GM21526 (cell line): ENCODE measurements at regions not wholly inside any gene's neighbourhood (a gene's known extent, or its start where the extent isn't known, plus 50 kb on each side); places are given as distances from the start of the nearest gene placed in this dataset.
"Not testable (repeated sequence)": the region's sequence is repeated elsewhere in the genome, so short reads cannot be mapped to it uniquely, and the experiment has no call there.

Source experiments
- ATAC-seq: cut with Tn5 transposase; IDR thresholded peaks from one replicate; pipeline ENCODE4 v1.9.1; 2021; ENCODE audit warnings: moderate library complexity; ENCODE audit not compliant: unreplicated experiment, low FRiP score

DNA sequence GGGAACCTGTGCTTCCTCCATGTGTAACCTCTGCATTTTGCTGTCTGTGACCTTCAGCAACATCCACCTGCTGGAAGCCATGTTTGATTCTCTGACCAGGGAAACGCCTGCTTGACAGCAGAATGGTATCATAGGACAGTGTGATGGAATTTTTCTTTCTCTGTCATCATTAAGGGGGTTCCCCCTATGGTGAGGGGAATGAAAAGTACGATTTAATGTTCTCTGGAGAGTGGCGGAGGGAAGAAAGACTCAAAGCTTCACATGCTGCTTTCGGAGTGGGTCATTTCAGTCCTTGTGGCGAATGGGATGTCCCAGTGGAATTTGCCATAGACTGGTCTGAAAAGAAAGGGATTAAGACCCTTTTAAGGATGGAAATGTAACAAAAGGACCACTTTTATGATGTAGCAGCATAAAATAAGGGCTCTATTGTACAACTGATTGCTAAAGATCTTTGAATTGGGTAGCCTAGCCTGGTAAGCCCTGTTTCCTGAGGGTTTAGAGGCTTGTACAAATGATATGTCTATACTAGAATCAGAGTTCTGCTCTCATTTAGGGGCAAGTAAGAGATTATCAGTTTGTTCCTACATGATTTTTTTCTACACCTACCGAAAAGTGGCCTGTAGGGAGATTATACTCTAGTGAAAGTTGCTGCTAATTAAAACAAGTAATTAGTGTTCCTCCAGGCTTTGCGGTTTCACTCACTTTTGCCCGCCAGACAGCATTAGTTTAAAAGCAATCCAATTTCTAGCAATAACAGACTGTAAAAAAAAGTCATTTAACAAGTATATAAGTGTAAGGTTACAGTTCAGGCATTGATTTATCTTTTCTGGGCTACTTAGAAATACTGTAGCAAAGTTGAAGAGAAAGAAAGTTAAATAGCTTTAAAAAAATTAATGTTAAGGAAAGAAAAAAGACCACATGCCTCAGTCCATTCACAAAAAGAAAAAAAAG is 904.5 kb downstream of the NR2F1-AS1 start:
- no peak for ATAC-seq

DNA sequence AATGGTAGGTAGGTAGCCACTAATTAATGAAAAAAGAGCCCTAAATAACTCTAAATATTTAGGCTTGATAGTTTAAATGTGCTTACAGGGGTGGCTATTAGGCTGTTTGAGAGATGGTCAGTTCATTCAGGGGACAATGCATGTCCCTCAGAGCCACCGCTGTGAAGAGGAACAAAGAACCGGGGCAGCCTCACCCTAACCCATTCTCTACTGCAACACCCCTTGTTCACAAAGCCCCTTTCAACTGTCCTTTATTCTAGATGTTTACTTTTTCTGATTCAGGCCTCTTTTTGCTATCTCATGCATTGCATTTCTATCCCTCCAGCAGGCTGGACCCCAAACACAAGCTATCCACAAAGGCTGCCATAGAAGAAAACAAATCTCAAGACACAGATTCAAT is 906.7 kb downstream of the NR2F1-AS1 start:
- no peak for ATAC-seq

DNA sequence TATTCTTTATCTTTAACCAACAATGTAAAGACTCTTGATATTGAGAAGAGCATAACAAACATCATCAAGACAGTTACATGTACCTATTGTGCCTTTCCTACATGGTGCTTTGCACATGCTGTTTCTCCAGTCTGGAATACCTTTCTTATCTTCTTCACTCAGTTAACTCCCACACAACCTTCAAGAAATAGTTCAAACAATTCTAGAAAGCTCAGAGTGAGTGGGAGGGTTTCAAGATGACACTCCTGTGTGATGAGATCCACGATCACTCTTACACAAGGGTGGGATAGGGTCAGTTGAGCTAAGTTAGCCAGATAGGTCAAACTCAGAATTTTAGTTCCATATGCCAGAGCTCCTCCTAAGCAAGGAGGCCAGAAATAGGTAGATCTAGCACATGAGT is 915.5 kb downstream of the NR2F1-AS1 start:
- no peak for ATAC-seq

DNA sequence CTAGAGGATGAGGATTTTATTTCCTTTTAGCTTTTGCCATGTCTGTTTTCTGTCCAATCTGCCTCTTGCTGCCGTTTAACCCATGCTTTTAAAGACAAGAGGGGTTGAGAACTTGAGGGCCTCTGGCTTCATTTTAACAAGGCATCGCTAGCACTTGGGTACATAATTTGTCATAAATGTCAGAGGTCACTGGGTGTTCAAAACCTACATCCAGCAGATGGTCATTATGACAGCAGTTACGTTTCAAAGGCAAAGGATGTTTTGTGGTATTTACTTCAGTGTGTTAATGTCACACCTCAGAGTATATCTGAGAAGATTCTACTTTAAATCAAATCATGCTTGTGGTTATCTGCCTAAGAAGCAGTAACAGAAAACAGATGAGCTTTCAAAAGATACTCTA is 918.3 kb downstream of the NR2F1-AS1 start:
- ATAC-seq = no peak

DNA sequence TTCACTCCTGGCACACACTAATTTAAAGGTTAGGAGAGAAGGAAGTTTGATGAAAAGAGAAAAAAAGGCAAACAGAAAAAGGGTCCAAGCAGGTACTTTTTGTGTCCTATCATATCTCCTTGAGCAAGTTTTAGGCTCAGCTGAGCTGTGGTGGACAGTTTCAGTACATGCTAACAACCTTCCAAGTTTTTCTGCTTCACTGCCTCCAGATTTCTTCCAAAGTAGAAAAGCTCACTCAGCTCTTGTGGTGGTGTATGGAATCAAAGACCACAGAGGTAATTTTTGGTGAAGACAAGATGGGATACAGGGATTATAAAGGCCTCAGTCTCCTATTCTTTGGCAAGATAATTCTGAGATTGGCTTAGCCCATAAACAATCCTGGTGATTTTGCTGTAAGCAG is 921.8 kb downstream of the NR2F1-AS1 start:
- no peak for ATAC-seq

DNA sequence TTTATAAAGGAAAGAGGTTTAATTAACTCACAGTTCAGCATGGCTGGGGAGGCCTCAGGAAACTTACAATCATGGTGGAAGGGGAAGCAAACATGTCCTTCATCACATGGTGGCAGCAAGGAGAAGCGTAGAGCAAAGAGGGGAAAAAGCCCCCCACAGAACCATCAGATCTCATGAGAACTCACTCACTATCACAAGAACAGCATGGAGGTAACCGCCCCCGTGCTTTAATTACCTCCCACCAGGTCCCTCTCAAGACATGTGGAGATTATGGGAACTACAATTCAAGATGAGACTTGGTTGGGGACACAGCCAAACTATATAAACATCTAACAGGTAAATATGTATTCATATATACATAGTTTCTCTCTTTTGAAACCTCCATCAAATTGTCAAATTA is 926.4 kb downstream of the NR2F1-AS1 start:
- not testable (repeated sequence) for ATAC-seq

DNA sequence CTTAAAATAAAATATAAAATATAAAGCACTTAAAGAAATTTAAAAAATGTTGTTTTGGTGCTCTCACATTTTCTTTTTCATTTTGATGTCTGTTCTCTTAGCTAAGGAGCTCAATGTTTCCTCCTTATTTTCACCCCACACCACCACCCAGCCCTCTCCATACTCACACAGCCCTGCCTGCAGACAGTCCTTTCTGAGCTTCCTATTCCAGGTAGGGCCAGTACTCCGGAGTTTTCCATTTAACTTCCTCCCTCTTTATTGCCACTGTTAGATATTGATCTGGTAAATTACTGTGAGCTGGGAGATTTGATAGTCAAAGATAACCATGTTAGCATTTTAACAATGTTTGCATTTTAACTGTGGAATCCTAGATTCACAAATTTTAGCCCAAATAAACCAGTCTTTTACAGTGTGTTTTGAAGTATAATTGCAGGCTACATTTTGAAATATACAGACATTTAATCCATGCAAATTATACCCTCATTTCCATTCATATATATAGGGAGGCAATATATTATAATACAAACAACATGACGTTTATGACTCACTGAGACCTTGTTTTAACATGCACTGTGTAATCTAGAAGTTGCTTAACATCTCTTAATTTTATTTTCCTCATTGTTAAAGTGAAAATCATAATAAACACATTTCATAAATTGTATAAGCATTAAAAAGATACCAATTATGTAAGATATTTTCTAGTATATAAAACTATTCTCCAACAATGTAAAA is 927.1 kb downstream of the NR2F1-AS1 start:
- ATAC-seq = no peak

DNA sequence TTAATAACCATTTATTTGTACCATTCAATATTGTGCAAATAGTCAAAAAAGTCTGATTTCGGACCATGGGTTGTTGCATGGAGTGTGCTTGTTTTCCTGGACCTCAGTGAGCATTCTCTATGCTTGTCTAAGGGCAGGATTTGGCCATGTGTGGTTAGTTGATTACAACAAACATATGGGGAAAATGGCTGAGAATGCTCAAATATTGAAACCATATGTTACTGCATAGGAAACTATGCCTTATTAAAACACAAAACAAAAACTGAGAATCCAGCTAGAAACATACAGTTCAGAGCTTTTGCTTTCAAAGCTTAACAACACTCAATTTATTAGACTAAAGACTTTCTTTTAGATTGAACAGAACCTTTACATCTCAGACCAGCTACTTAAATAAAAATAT is 928.3 kb downstream of the NR2F1-AS1 start:
- ATAC-seq = no peak

DNA sequence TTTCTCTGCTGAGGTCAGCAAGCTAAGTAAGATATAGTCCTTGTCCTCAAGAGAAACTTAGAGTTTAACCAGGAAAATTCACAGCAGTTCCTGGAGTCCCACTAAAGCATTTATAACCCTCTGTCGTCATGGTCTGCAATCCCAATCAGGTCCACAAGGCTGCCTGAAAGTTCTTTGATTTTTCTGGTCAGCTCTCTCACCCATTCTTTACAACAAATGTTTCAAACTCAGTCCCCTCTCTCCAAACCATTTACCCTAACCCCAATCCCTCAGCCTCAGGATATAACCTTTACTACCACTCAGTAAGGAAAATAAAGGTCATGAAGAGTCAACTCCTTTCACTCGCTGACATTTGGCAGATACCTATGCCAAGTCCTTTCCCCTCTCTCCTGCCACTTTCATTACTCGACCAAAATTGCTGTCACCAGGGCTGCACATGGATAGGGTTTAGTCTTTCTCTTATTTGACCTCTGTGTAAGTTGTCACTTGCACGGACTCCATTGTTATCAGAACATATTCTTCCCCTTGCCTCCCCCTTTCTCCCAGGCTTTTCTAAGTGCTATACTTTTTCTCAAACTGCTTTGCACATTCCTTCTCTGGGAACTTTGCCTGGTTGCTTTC is 936.6 kb downstream of the NR2F1-AS1 start:
- no peak for ATAC-seq

DNA sequence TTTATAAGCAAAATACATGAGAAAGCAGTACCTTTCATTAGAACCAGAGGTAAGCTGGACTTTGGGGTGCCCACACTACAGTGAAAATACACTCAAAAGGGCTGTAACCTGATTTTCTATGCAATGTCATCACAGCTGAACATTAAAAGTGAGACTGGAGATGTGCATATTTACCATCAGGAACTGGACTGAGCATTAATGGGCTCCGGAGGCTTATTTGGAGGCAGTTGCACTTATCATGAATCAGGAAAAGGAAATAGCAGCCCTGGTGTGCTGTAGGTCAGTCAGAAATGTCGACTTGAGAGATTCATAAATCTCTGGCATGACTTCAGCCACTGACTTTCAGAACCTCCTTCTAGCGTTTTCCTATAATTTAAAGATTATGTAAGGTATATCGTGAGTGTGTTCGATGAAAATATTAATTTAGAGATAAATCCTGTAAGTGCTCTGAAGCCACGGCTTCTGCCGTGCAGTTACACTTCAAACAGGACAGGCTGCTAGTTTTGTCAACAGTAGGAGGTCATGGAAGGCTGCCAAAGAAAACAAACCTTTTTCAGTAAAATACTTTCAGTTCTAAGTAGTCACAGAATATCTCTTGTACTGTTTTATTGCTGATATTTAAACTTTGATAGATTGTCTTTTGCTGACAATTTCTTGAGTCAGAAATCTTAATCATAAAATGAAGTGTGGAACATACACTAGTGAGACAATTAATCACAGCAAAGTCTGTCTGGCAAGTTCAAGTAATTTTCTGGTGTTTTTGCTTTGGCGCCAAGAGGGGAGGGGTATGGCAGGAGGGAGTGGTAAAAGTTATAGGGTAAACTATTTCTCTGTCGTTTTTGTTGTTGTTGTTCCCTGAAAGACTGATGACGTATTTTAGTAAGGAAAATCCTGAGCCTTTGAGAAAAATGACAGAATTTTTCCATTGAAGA is 939.7 kb downstream of the NR2F1-AS1 start:
- no peak for ATAC-seq

DNA sequence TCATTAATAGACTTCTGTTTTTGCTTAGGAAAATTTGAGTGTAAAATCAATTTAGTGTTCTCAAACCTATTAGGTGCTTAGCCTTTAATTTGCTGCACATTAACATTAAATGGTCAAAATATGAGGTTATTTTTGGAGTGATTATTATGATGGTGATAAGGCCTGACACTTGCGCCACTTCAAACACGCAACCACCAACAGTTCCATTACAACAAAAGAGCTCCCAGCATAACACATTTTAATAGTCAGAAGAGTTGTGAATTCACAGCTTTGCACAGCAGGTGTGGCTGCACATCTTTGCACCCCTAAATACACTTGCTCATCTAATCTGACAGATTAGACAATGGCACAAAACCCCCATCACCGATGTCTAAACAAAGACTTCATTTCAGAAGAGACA is 940.7 kb downstream of the NR2F1-AS1 start:
- no peak for ATAC-seq

DNA sequence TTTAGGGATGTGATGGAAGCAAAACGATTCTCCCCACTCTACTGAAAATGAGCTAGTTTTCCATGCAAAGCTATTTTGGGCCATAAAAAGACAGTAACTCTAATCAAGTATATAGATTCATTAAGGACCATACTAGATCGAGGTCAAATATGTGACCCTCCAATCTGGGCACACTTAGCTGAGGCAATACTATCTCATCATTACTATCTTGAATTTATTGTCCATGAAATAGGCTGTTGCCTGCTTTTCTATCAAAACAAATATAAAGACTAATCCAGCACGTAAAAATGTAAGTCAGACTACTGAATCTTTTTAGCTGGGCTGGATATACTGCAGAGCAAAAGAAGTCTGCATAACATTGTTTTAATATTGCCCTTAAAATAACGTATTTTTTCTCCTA is 943.1 kb downstream of the NR2F1-AS1 start:
- no peak for ATAC-seq

DNA sequence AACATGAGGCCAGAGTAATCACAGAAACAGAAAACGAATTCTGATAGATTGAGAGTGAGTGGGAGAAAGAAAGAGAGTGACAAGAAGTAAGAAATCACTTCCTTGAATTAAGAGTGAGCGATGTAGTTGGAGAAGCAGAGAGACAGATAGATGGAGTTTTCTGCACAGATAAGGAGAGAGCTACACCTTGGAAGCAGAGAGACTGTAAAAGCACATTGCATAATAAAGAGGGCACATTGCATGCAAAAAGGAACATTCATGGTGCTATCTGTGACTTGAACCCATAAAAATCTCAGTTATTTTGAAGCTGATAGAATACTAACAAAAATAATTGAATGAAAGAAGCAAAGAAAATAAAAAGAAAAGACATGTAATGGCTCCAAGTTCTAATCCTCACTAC is 943.8 kb downstream of the NR2F1-AS1 start:
- ATAC-seq = no peak

DNA sequence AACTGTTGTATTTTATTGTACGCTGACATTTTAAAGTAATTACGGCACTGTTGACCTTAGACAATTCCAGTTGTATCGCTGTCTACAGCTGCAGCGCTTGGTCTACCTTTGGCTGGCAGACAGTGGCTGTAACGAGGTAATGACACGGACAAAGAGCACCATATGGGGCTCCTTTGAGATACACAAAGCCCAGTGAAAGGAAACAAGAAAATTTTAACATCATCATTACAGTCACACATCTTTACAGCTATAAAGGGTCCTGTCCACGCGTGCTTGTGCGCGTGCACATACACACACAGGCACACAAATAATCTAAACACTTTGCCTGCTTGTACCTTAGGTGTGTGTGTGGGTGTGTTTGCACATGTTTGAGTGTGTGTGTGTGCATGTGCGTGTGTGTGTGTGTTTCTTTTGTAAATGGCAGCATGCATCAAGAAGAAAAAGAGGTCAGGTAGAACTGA is 946.0 kb downstream of the NR2F1-AS1 start:
- no peak for ATAC-seq

DNA sequence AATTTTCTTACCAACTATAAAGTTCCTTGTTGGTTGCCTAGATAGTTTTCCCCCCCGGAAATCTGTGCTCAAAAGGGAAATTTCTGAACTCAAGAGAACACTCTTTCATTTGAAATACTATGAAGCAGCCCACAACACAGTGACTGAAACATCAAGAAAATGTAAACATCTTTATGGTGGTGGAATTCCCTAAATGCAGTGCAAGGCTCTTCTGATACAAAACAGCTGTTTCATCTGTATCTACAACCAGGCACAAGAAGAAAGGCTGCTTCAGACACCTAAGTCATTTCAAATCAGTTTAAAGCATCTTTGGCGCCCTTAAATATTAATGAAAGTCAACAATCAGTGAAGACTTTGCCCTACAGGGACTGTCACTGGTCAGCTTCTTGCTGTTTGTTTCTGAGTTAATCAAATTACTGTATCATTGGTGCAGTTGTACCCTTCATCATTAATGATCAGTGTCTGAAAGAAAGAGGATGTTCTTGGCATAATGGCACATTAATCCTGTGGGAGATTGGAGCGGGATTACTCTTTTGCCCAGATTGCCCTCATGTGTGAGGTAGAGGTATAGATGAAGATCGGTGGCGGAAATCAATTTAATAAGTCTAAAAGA is 947.0 kb downstream of the NR2F1-AS1 start:
- no peak for ATAC-seq

DNA sequence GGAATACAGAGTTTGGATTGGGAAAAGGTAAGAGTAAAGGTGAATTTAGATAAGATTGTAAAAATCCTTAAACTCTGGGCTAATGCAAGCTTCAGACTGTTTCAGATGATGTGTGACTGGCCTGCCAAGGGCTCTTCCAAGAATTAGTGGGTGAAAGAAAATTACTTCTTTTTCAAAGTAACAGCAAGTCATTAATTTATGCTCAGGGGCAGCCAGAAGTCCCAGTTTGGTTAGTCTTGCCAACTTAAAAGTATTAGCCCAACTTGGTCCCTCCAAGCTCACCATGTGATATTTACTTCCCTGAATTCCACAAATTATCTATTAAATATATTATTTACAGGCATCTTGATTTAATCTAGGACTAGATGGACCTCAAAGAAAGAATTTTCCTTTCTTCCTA is 947.8 kb downstream of the NR2F1-AS1 start:
- no peak for ATAC-seq

DNA sequence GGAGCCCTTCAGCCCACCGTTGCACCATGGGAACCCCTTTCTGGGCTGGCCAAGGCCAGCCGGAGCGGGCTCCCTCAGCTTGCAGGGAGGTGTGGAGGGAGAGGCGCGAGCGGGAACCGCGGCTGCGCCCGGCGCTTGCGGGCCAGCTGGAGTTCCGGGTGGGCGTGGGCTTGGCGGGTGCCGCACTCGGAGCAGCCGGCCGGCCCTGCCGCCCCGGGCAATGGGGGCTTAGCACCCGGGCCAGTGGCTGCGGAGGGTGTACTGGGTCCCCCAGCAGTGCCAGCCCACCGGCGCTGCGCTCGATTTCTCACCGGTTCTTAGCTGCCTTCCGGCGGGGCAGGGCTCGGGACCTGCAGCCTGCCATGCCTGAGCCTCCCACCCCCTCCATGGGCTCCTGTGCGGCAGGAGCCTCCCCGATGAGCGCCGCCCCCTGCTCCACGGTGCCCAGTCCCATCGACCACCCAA is 949.8 kb downstream of the NR2F1-AS1 start:
- not testable (repeated sequence) for ATAC-seq

DNA sequence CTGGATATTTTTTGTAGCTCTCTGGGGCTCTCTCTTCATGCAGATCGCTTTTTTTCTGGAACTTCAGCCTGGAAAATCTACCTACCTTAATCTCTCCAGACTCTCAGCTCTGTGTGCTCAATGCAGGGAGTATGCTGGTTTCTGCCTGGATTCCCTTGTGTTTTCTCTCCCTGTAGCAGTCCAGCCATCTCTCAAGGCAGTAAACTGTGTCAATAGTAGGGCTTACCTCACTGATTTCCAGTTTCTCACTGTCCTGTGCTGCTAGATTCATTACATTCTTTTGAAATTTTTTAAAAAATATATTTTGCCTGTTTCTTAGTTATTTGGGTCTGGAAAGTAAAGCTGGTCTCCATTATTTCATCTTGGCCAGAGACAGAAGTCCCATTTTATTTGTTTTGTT is 951.4 kb downstream of the NR2F1-AS1 start:
- ATAC-seq = no peak

DNA sequence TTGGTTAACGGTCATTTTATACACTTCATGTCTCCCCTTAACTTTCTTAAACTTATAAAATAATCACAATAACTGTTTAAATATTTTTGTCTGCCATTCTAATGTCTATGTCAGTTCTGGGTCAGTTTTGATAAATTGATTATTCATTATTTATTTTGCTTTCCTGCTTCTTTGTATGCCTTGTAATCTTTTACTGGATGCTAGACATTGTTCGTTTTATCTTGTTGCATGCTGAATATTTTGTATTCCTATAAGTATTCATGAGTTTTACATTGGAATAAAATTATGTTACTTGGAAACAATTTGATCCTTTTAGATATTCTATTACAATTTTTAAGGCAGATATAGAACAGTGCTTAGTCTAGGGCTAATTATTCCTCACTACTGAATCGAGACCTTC is 952.0 kb downstream of the NR2F1-AS1 start:
- ATAC-seq = no peak

DNA sequence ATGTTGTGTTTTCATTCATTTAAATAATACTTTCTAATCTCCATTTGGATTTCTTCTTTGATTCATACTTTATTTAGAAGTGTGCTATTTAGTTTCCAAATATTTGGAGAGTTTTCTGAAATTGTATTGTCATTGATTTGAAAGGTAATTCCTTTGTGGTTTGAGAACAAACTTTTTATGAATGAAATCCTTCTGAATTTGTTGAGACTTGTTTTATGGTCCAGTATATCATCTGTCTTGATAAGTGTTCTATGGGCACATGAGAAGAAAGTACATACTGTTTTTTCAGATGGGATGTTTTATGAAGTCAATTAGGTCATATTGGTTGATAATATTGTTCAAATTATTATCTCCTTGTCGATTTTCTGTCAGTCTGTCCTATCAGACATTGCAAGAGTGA is 953.8 kb downstream of the NR2F1-AS1 start:
- ATAC-seq = no peak
